ENCODE measurements at regions not wholly inside any gene's neighbourhood (a gene's known extent, or its start where the extent isn't known, plus 50 kb on each side); places are given as distances from the start of the nearest gene placed in this dataset.

GRCh38 chr9:108755979-108756378 lies 99.8 kb downstream of the ACTL7B start:
- no peaks in the 10 kb centered on the region for H3K4me1 ChIP-seq (ENCODE audit: insufficient read depth)
- no peaks in the 10 kb centered on the region for H3K79me2 ChIP-seq
- DNase-seq (ENCODE audit: low spot score), result no peak
- H2AFZ ChIP-seq, result no peak overlapping the region
- no peaks in the 10 kb centered on the region for H3K9me3 ChIP-seq (ENCODE audit: low read depth)
- TF ChIP-seq EZH2phosphoT487 (IDR thresholded peaks at IDR 0.05; ENCODE audit: low read depth, severe bottlenecking, unreplicated experiment), result no peak
- TF ChIP-seq EZH2 (IDR thresholded peaks at IDR 0.05; ENCODE audit: borderline replicate concordance), result no peak
- WGBS (ENCODE audit: low lambda C conversion rate, missing lambda C conversion rate), result 79% methylated on average over 3 of the region's 3 CpGs
- no peak overlapping the region for H3K4me3 ChIP-seq
- H3K9me2 ChIP-seq (replicated peaks; ENCODE audit: insufficient read depth), result no peaks in the 10 kb centered on the region
- no peak overlapping the region for H3K27ac ChIP-seq
- no peaks in the 10 kb centered on the region for H3K36me3 ChIP-seq (replicated peaks; ENCODE audit: insufficient read depth, low read depth)
- H4K20me1 ChIP-seq (ENCODE audit: insufficient read depth, poor library complexity, severe bottlenecking), result no peaks in the 10 kb centered on the region
- no peak overlapping the region for H3K4me2 ChIP-seq
- H3K27me3 ChIP-seq, result no peaks in the 10 kb centered on the region

- no peak overlapping the region for H2AFZ ChIP-seq
- no peaks in the 10 kb centered on the region for H3K27me3 ChIP-seq
- DNase-seq (ENCODE audit: low spot score), result no peak
- no peak overlapping the region for H3K27ac ChIP-seq
- no peak overlapping the region for H3K4me2 ChIP-seq
- no peaks in the 10 kb centered on the region for H3K9me3 ChIP-seq (ENCODE audit: low read depth)
- no peaks in the 10 kb centered on the region for H3K36me3 ChIP-seq (replicated peaks; ENCODE audit: insufficient read depth, low read depth)
- no peaks in the 10 kb centered on the region for H3K79me2 ChIP-seq
- H3K4me1 ChIP-seq (ENCODE audit: insufficient read depth), result no peaks in the 10 kb centered on the region
- no peaks in the 10 kb centered on the region for H3K9me2 ChIP-seq (replicated peaks; ENCODE audit: insufficient read depth)
- no peak overlapping the region for H3K4me3 ChIP-seq
- TF ChIP-seq EZH2phosphoT487 (IDR thresholded peaks at IDR 0.05; ENCODE audit: low read depth, severe bottlenecking, unreplicated experiment) (no peak), EZH2 (IDR thresholded peaks at IDR 0.05; ENCODE audit: borderline replicate concordance) (no peak), CTCF (IDR thresholded peaks at IDR 0.05; ENCODE audit: poor library complexity) (no peak)
- H4K20me1 ChIP-seq (ENCODE audit: insufficient read depth, poor library complexity, severe bottlenecking), result no peaks in the 10 kb centered on the region
These were observed 104.4 kb downstream of the ACTL7B start for GRCh38 chr9:108751369-108751768.

- WGBS (ENCODE audit: low lambda C conversion rate, missing lambda C conversion rate), result 76% methylated on average over 6 of the region's 6 CpGs
- H3K27me3 ChIP-seq, result no peaks in the 10 kb centered on the region
- no peak overlapping the region for H3K4me2 ChIP-seq
- no peaks in the 10 kb centered on the region for H3K9me3 ChIP-seq (ENCODE audit: low read depth)
- H3K79me2 ChIP-seq, result no peaks in the 10 kb centered on the region
- no peaks in the 10 kb centered on the region for H3K9me2 ChIP-seq (replicated peaks; ENCODE audit: insufficient read depth)
- H3K27ac ChIP-seq, result no peak overlapping the region
- no peaks in the 10 kb centered on the region for H4K20me1 ChIP-seq (ENCODE audit: insufficient read depth, poor library complexity, severe bottlenecking)
- no peak overlapping the region for H2AFZ ChIP-seq
- no peak for DNase-seq (ENCODE audit: low spot score)
- no peak overlapping the region for H3K4me3 ChIP-seq
- no peaks in the 10 kb centered on the region for H3K4me1 ChIP-seq (ENCODE audit: insufficient read depth)
- no peak for TF ChIP-seq EZH2 (IDR thresholded peaks at IDR 0.05; ENCODE audit: borderline replicate concordance)
- TF ChIP-seq CTCF (IDR thresholded peaks at IDR 0.05; ENCODE audit: poor library complexity), result no peak
- no peak for TF ChIP-seq EZH2phosphoT487 (IDR thresholded peaks at IDR 0.05; ENCODE audit: low read depth, severe bottlenecking, unreplicated experiment)
- H3K36me3 ChIP-seq (replicated peaks; ENCODE audit: insufficient read depth, low read depth), result no peaks in the 10 kb centered on the region
These were observed 105.0 kb downstream of the ACTL7B start for GRCh38 chr9:108750661-108751215.

GRCh38 chr9:108748776-108749175 lies 107.0 kb downstream of the ACTL7B start:
- Histone ChIP-seq H3K36me3 (replicated peaks; ENCODE audit: insufficient read depth, low read depth) (no peaks in the 10 kb centered on the region), H3K27ac (peak overlapping the region; percentile 57), H3K27me3 (no peaks in the 10 kb centered on the region), H3K4me2 (no peak overlapping the region), H3K9me3 (ENCODE audit: low read depth) (no peaks in the 10 kb centered on the region), H2AFZ (no peak overlapping the region), H4K20me1 (ENCODE audit: insufficient read depth, poor library complexity, severe bottlenecking) (no peaks in the 10 kb centered on the region), H3K9me2 (replicated peaks; ENCODE audit: insufficient read depth) (no peaks in the 10 kb centered on the region), H3K4me3 (no peak overlapping the region), H3K79me2 (no peaks in the 10 kb centered on the region), H3K4me1 (ENCODE audit: insufficient read depth) (no peaks in the 10 kb centered on the region)
- no peak for DNase-seq (ENCODE audit: low spot score)
- TF ChIP-seq EZH2 (IDR thresholded peaks at IDR 0.05; ENCODE audit: borderline replicate concordance), result no peak
- no peak for TF ChIP-seq EZH2phosphoT487 (IDR thresholded peaks at IDR 0.05; ENCODE audit: low read depth, severe bottlenecking, unreplicated experiment)
- no peak for TF ChIP-seq CTCF (IDR thresholded peaks at IDR 0.05; ENCODE audit: poor library complexity)
